ENCODE measurements at regions not wholly inside any gene's neighbourhood (a gene's known extent, or its start where the extent isn't known, plus 50 kb on each side); places are given as distances from the start of the nearest gene placed in this dataset.

DNA sequence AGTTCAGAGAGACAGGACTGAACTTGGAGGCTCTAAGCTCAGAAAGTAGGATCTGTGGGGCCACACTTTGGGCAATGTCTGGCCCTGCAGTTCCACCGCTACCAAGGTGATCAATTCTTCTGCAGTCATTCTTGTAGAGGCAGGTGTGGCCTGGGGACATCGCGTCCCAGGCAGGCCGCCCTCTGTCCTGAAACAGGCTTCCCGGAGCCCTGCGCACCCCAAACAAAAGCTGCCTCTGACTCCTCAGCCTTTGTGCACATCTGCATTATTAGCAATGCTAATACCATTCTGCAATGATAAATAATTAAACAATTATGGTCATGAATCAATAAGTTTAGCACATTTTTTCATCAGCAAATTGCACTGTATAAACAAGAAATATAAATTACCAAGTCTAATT lies 160.2 kb downstream of the URI1 start:
- TF ChIP-seq, protein P1, sequence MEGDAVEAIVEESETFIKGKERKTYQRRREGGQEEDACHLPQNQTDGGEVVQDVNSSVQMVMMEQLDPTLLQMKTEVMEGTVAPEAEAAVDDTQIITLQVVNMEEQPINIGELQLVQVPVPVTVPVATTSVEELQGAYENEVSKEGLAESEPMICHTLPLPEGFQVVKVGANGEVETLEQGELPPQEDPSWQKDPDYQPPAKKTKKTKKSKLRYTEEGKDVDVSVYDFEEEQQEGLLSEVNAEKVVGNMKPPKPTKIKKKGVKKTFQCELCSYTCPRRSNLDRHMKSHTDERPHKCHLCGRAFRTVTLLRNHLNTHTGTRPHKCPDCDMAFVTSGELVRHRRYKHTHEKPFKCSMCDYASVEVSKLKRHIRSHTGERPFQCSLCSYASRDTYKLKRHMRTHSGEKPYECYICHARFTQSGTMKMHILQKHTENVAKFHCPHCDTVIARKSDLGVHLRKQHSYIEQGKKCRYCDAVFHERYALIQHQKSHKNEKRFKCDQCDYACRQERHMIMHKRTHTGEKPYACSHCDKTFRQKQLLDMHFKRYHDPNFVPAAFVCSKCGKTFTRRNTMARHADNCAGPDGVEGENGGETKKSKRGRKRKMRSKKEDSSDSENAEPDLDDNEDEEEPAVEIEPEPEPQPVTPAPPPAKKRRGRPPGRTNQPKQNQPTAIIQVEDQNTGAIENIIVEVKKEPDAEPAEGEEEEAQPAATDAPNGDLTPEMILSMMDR (IDR thresholded peaks at IDR 0.05; ENCODE audit: insufficient read depth, low read length, severe bottlenecking) = no peak
- DNase-seq (ENCODE audit: low read depth) (no peak), FAIRE-seq (no peak)
- Histone ChIP-seq H3K27me3 (ENCODE audit: control insufficient read depth, insufficient read depth, low read length) (no peaks in the 10 kb centered on the region), H3K36me3 (ENCODE audit: control insufficient read depth, insufficient read depth, low read length) (no peaks in the 10 kb centered on the region), H3K4me3 (ENCODE audit: low read depth, low read length) (no peak overlapping the region)

DNA sequence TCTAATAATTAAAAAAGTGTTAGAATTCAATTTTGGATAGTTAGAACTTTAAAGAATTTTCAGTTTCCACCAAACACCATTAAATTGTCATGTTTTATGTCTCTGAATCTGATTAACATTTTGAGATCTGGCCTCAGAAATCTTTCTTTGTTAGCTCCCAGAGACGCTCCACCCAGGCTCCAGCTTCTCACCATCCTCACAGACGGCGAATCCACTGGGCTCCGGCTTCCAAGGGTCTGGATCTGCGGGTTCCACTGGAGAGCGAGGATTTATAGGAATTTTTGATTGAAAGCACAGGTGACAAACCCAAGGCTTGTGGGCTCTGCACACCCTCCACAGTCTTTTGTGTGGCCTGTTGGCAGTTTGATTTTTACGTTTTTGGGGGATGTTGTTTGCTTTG lies 160.6 kb downstream of the URI1 start:
- DNase-seq (ENCODE audit: low read depth) (no peak), FAIRE-seq (no peak)
- Histone ChIP-seq H3K27me3 (ENCODE audit: control insufficient read depth, insufficient read depth, low read length) (no peaks in the 10 kb centered on the region), H3K36me3 (ENCODE audit: control insufficient read depth, insufficient read depth, low read length) (no peaks in the 10 kb centered on the region), H3K4me3 (ENCODE audit: low read depth, low read length) (no peak overlapping the region)
- TF ChIP-seq, protein P1 (IDR thresholded peaks at IDR 0.05; ENCODE audit: insufficient read depth, low read length, severe bottlenecking) = no peak

DNA sequence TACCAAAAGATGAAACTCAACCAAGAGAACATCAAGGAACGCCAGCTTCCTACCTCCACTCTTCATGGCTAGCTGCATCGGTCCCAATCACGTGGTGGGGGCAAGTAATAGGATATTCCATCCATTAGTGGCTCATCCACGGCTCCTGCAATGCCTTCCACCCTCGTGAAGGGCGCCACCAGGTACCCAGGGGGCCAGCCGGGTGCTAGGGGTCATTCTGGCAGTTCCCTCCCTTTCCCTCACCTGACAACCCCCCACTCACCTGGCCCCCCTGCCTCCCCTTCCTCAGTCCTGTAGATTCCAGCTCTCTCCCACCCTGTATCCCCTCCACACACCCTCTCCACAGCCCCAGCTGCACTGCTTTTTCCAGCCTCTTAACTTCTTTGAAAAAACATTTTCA lies 161.9 kb downstream of the URI1 start:
- Histone ChIP-seq H3K4me3 (ENCODE audit: low read depth, low read length) (no peak overlapping the region), H3K36me3 (ENCODE audit: control insufficient read depth, insufficient read depth, low read length) (no peaks in the 10 kb centered on the region), H3K27me3 (ENCODE audit: control insufficient read depth, insufficient read depth, low read length) (no peaks in the 10 kb centered on the region)
- TF ChIP-seq, protein P1 (IDR thresholded peaks at IDR 0.05; ENCODE audit: insufficient read depth, low read length, severe bottlenecking) = no peak
- FAIRE-seq = no peak
- DNase-seq (ENCODE audit: low read depth) = no peak

DNA sequence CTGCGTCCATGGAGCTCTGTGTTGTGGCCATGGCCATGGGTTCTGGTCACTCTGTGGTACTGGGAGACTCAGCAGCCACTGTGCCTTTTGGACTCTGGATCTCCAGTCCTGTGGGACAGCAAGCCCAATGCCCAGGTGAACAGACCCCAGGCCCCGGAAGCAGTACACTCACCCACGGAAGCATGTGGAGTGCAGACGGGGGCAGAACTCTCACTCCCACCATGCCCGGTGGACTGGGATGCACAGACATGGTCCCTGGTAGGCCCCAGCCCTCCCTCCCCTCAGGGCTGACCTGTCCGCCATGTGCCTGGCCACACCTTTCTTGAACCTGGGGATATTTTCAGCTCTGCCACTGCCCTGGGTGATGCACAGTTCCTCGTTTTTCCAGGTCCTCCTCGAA lies 163.3 kb downstream of the URI1 start:
- Histone ChIP-seq H3K4me3 (ENCODE audit: low read depth, low read length) (no peak overlapping the region), H3K27me3 (ENCODE audit: control insufficient read depth, insufficient read depth, low read length) (no peaks in the 10 kb centered on the region), H3K36me3 (ENCODE audit: control insufficient read depth, insufficient read depth, low read length) (no peaks in the 10 kb centered on the region)
- DNase-seq (ENCODE audit: low read depth) (no peak), FAIRE-seq (no peak)
- TF ChIP-seq, protein P1 (IDR thresholded peaks at IDR 0.05; ENCODE audit: insufficient read depth, low read length, severe bottlenecking) = no peak

DNA sequence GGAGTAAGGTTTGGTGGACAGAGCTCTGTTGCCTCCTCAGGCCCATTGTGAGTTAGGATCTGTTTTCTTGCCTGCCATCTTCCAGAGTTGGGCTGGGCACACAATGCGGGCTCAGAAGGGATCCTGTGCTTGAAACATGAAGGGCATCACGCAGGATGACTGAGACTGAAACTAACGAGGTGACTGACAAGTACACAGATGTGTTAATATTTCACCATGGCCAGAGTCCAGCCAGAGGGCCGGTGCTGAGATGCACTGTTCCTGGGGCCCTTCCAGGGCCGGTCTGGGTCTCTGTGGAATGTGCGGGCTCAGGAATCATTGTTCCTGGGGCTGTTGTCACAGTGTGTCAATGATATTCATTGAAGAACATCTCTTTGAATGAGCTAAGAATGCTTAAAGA lies 163.7 kb downstream of the URI1 start:
- TF ChIP-seq, protein P1 (IDR thresholded peaks at IDR 0.05; ENCODE audit: insufficient read depth, low read length, severe bottlenecking) = no peak
- FAIRE-seq (no peak), DNase-seq (ENCODE audit: low read depth) (no peak)
- no peaks in the 10 kb centered on the region for H3K36me3 ChIP-seq (ENCODE audit: control insufficient read depth, insufficient read depth, low read length)
- no peak overlapping the region for H3K4me3 ChIP-seq (ENCODE audit: low read depth, low read length)
- no peaks in the 10 kb centered on the region for H3K27me3 ChIP-seq (ENCODE audit: control insufficient read depth, insufficient read depth, low read length)

DNA sequence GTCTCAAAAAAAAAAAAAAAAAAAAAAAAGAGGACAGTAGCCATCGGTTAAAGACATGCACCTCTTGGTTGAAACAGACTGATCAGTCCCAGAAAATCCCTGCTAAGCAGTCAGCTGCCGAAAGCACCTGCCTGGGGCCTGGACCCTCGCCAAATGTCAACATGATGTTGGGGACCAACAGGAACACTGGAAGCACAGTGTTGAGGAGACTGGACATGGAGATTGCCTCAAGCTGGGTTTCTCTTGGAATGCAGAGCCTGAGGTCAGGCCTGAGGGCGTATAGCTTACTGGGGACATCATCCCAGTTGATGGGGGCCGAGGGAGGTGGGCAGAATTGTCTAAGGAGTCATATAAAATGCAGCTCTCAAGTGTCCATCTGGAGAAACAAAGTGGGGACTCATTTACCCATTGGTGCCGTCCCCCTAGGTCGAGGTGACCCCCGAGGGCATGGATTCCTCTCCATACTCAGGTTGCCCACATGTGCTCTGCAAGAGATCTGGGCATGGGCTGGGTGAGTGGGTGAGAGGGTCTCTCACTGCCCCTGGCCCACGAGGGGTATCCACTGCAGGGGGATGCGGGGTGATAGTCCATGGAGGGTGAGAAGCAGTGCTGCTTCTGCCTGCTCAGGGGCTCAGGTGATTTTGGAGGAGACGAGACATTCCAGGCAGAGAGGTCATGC lies 164.5 kb downstream of the URI1 start:
- no peak for FAIRE-seq
- DNase-seq (ENCODE audit: low read depth) = no peak
- TF ChIP-seq, protein P1 (IDR thresholded peaks at IDR 0.05; ENCODE audit: insufficient read depth, low read length, severe bottlenecking) = no peak
- H3K36me3 ChIP-seq (ENCODE audit: control insufficient read depth, insufficient read depth, low read length) = no peaks in the 10 kb centered on the region
- no peak overlapping the region for H3K4me3 ChIP-seq (ENCODE audit: low read depth, low read length)
- no peaks in the 10 kb centered on the region for H3K27me3 ChIP-seq (ENCODE audit: control insufficient read depth, insufficient read depth, low read length)

Data from bronchial epithelial cell (primary cell).